GM23338 (cell line): ENCODE measurements at regions not wholly inside any gene's neighbourhood (a gene's known extent, or its start where the extent isn't known, plus 50 kb on each side); places are given as distances from the start of the nearest gene placed in this dataset.
"Not testable (repeated sequence)": the region's sequence is repeated elsewhere in the genome, so short reads cannot be mapped to it uniquely, and the experiment has no call there.

ENCODE experiments used
- CREB1 ChIP-seq: fragments of 250-450 bp; sonication (Bioruptor Pico); IDR thresholded peaks from 2 replicates; pipeline ENCODE4 v1.5.0; 2020; ENCODE audit warnings: low read depth, mild to moderate bottlenecking, moderate library complexity
- EZH2 ChIP-seq: fragments of 200-600 bp; sonication (generic); IDR thresholded peaks from one replicate; pipeline ENCODE4 v1.8.0; 2017; ENCODE audit warnings: antibody characterized with exemption, mild to moderate bottlenecking, low read depth; ENCODE audit not compliant: unreplicated experiment
- EZH2phosphoT487 ChIP-seq: fragments of 200-600 bp; sonication (generic); IDR thresholded peaks from one replicate; pipeline ENCODE4 v1.8.1; 2018; ENCODE audit warnings: antibody characterized with exemption; ENCODE audit not compliant: unreplicated experiment
- JUNB ChIP-seq: IDR thresholded peaks from one replicate; pipeline ENCODE4 v1.6.1; 2016; ENCODE audit warnings: antibody characterized with exemption; ENCODE audit not compliant: unreplicated experiment
- NANOG ChIP-seq: IDR thresholded peaks from 2 replicates; pipeline ENCODE4 v1.6.1; 2016; ENCODE audit warnings: antibody characterized with exemption, borderline replicate concordance
- POLR2AphosphoS5 ChIP-seq: IDR thresholded peaks from 2 replicates; pipeline ENCODE4 v1.6.1; 2016; ENCODE audit warnings: antibody characterized with exemption, low read depth
- STAT1 ChIP-seq: IDR thresholded peaks from one replicate; pipeline ENCODE4 v1.6.1; 2016; ENCODE audit warnings: antibody characterized with exemption; ENCODE audit not compliant: unreplicated experiment
- ZNF114 ChIP-seq: fragments of 250-450 bp; sonication (Bioruptor Pico); IDR thresholded peaks from 2 replicates; pipeline ENCODE4 v1.5.0; 2020; ENCODE audit warnings: mild to moderate bottlenecking, moderate library complexity
- TF ChIP-seq, protein P1 (sequence below), 2 experiments: fragments of 200-600 bp in 1 of 2; sonication (generic) in 1 of 2; conservative IDR thresholded peaks; 2 replicates each; pipeline versions ENCODE4 v1.5.1 to v1.6.1; 2016 to 2017; ENCODE audit warnings: antibody characterized with exemption in 2 of 2, low read depth in 2 of 2, mild to moderate bottlenecking in 2 of 2, moderate library complexity in 1 of 2
- TF ChIP-seq, protein P2 (sequence below): IDR thresholded peaks from one replicate; pipeline ENCODE4 v1.6.1; 2018; ENCODE audit warnings: antibody characterized with exemption; ENCODE audit not compliant: unreplicated experiment
- TF ChIP-seq, protein P3 (sequence below): IDR thresholded peaks from 2 replicates; pipeline ENCODE4 v1.6.1; 2016; ENCODE audit warnings: antibody characterized with exemption
- TF ChIP-seq, protein P4 (sequence below): fragments of 250-450 bp; sonication (Bioruptor Pico); IDR thresholded peaks from 2 replicates; pipeline ENCODE4 v1.5.0; 2020; ENCODE audit warnings: mild to moderate bottlenecking, moderate library complexity

DNA sequence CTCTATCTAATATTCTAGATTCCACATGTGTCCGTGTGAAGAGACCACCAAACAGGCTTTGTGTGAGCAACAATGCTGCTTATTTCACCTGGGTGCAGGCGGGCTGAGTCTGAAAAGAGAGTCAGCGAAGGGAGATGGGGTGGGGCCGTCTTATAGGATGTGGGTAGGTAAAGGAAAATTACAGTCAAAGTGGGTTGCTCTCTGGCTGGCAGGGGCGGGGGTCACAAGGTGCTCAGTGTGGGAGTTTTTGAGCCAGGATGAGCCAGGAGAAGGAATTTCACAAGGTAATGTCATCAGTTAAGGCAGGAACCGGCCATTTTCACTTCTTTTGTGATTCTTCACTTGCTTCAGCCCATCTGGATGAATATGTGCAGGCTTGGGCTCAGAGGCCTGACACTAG, 779.3 kb downstream of the RNF144A start:
- TF ChIP-seq EZH2; POLR2AphosphoS5; STAT1; ZNF114 (CRISPR knock-in tag); NANOG; JUNB; EZH2phosphoT487; CREB1: not testable (repeated sequence)
- TF ChIP-seq, protein P1, sequence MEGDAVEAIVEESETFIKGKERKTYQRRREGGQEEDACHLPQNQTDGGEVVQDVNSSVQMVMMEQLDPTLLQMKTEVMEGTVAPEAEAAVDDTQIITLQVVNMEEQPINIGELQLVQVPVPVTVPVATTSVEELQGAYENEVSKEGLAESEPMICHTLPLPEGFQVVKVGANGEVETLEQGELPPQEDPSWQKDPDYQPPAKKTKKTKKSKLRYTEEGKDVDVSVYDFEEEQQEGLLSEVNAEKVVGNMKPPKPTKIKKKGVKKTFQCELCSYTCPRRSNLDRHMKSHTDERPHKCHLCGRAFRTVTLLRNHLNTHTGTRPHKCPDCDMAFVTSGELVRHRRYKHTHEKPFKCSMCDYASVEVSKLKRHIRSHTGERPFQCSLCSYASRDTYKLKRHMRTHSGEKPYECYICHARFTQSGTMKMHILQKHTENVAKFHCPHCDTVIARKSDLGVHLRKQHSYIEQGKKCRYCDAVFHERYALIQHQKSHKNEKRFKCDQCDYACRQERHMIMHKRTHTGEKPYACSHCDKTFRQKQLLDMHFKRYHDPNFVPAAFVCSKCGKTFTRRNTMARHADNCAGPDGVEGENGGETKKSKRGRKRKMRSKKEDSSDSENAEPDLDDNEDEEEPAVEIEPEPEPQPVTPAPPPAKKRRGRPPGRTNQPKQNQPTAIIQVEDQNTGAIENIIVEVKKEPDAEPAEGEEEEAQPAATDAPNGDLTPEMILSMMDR (conservative IDR thresholded peaks at IDR 0.05; ENCODE audit: low read depth in 2 of 2) = not testable (repeated sequence)
- TF ChIP-seq, protein P2, sequence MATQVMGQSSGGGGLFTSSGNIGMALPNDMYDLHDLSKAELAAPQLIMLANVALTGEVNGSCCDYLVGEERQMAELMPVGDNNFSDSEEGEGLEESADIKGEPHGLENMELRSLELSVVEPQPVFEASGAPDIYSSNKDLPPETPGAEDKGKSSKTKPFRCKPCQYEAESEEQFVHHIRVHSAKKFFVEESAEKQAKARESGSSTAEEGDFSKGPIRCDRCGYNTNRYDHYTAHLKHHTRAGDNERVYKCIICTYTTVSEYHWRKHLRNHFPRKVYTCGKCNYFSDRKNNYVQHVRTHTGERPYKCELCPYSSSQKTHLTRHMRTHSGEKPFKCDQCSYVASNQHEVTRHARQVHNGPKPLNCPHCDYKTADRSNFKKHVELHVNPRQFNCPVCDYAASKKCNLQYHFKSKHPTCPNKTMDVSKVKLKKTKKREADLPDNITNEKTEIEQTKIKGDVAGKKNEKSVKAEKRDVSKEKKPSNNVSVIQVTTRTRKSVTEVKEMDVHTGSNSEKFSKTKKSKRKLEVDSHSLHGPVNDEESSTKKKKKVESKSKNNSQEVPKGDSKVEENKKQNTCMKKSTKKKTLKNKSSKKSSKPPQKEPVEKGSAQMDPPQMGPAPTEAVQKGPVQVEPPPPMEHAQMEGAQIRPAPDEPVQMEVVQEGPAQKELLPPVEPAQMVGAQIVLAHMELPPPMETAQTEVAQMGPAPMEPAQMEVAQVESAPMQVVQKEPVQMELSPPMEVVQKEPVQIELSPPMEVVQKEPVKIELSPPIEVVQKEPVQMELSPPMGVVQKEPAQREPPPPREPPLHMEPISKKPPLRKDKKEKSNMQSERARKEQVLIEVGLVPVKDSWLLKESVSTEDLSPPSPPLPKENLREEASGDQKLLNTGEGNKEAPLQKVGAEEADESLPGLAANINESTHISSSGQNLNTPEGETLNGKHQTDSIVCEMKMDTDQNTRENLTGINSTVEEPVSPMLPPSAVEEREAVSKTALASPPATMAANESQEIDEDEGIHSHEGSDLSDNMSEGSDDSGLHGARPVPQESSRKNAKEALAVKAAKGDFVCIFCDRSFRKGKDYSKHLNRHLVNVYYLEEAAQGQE = not testable (repeated sequence)
- TF ChIP-seq, protein P3, sequence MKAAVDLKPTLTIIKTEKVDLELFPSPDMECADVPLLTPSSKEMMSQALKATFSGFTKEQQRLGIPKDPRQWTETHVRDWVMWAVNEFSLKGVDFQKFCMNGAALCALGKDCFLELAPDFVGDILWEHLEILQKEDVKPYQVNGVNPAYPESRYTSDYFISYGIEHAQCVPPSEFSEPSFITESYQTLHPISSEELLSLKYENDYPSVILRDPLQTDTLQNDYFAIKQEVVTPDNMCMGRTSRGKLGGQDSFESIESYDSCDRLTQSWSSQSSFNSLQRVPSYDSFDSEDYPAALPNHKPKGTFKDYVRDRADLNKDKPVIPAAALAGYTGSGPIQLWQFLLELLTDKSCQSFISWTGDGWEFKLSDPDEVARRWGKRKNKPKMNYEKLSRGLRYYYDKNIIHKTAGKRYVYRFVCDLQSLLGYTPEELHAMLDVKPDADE = not testable (repeated sequence)
- TF ChIP-seq, protein P4, sequence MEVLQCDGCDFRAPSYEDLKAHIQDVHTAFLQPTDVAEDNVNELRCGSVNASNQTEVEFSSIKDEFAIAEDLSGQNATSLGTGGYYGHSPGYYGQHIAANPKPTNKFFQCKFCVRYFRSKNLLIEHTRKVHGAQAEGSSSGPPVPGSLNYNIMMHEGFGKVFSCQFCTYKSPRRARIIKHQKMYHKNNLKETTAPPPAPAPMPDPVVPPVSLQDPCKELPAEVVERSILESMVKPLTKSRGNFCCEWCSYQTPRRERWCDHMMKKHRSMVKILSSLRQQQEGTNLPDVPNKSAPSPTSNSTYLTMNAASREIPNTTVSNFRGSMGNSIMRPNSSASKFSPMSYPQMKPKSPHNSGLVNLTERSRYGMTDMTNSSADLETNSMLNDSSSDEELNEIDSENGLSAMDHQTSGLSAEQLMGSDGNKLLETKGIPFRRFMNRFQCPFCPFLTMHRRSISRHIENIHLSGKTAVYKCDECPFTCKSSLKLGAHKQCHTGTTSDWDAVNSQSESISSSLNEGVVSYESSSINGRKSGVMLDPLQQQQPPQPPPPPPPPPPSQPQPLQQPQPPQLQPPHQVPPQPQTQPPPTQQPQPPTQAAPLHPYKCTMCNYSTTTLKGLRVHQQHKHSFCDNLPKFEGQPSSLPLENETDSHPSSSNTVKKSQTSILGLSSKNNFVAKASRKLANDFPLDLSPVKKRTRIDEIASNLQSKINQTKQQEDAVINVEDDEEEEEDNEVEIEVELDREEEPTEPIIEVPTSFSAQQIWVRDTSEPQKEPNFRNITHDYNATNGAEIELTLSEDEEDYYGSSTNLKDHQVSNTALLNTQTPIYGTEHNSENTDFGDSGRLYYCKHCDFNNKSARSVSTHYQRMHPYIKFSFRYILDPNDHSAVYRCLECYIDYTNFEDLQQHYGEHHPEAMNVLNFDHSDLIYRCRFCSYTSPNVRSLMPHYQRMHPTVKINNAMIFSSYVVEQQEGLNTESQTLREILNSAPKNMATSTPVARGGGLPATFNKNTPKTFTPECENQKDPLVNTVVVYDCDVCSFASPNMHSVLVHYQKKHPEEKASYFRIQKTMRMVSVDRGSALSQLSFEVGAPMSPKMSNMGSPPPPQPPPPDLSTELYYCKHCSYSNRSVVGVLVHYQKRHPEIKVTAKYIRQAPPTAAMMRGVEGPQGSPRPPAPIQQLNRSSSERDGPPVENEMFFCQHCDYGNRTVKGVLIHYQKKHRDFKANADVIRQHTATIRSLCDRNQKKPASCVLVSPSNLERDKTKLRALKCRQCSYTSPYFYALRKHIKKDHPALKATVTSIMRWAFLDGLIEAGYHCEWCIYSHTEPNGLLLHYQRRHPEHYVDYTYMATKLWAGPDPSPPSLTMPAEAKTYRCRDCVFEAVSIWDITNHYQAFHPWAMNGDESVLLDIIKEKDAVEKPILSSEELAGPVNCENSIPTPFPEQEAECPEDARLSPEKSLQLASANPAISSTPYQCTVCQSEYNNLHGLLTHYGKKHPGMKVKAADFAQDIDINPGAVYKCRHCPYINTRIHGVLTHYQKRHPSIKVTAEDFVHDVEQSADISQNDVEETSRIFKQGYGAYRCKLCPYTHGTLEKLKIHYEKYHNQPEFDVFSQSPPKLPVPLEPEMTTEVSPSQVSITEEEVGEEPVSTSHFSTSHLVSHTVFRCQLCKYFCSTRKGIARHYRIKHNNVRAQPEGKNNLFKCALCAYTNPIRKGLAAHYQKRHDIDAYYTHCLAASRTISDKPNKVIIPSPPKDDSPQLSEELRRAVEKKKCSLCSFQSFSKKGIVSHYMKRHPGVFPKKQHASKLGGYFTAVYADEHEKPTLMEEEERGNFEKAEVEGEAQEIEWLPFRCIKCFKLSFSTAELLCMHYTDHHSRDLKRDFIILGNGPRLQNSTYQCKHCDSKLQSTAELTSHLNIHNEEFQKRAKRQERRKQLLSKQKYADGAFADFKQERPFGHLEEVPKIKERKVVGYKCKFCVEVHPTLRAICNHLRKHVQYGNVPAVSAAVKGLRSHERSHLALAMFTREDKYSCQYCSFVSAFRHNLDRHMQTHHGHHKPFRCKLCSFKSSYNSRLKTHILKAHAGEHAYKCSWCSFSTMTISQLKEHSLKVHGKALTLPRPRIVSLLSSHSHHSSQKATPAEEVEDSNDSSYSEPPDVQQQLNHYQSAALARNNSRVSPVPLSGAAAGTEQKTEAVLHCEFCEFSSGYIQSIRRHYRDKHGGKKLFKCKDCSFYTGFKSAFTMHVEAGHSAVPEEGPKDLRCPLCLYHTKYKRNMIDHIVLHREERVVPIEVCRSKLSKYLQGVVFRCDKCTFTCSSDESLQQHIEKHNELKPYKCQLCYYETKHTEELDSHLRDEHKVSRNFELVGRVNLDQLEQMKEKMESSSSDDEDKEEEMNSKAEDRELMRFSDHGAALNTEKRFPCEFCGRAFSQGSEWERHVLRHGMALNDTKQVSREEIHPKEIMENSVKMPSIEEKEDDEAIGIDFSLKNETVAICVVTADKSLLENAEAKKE = not testable (repeated sequence)
